ENCODE measurements at regions not wholly inside any gene's neighbourhood (a gene's known extent, or its start where the extent isn't known, plus 50 kb on each side); places are given as distances from the start of the nearest gene placed in this dataset.

DNA sequence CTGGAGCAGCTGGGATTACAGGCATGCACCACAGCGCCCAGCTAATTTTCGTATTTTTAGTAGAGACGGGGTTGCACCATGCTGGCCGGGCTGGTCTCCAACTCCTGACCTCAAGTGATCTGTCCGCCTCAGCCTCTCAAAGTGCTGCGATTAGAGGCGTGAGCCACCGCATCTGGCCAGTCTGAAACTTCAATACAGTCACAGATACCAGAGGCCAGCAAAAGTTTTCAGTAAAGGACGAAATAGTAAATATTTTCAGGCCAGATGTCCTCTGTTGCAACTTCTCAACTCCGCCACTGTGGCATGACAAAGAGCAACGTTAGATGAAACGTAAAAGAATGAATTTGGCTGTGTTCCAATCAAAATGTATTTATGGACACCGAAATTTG, 403.6 kb downstream of the MN1 start:
- TF ChIP-seq GATA2 (IDR thresholded peaks at IDR 0.05; ENCODE audit: low read depth, low read length) (no peak), GATA3 (IDR thresholded peaks at IDR 0.05; ENCODE audit: low read depth, low read length) (no peak)
